Common myeloid progenitor, CD34-positive (primary cell): ENCODE measurements at regions not wholly inside any gene's neighbourhood (a gene's known extent, or its start where the extent isn't known, plus 50 kb on each side); places are given as distances from the start of the nearest gene placed in this dataset.

Experiments used
- CTCF ChIA-PET: fragments of 350-600 bp; sonication (Branson Sonifier 250); formaldehyde crosslinking; loops from one replicate; lab custom pipeline; 2021; ENCODE audit warnings: antibody characterized with exemption; lab: Charles Lee
- POLR2A ChIA-PET: fragments of 350-600 bp; sonication (Branson Sonifier 250); formaldehyde crosslinking; loops from one replicate; lab custom pipeline; 2021; ENCODE audit warnings: antibody characterized with exemption; lab: Charles Lee
- DNase-seq, 3 donors: peaks; one replicate each; pipeline versions ENCODE4 v3.0.0 to v3.0.0-alpha.2; 2013
- H3K27ac ChIP-seq, 2 experiments: 1 replicate in 1 of 2; 2 replicates in 1 of 2; pipeline ENCODE4 v1.7.0; 2013; ENCODE audit warnings: inconsistent platforms in 2 of 2, low read length in 2 of 2, mild to moderate bottlenecking in 2 of 2, low read depth in 1 of 2, moderate library complexity in 1 of 2; ENCODE audit not compliant: severe bottlenecking in 2 of 2, insufficient read depth in 1 of 2, poor library complexity in 1 of 2
- H3K27me3 ChIP-seq, 5 experiments: replicated peaks in 2 of 5; 1 replicate in 3 of 5; 2 replicates in 2 of 5; pipeline versions ENCODE4 v1.6.1 to v1.7.0; 2013; ENCODE audit warnings: low read length in 4 of 5, mild to moderate bottlenecking in 2 of 5, moderate library complexity in 2 of 5, inconsistent platforms in 1 of 5; ENCODE audit not compliant: insufficient read depth in 5 of 5, control insufficient read depth in 4 of 5
- H3K36me3 ChIP-seq, 4 experiments: 1 replicate in 2 of 4; 2 replicates in 2 of 4; pipeline versions ENCODE4 v1.6.1 to v1.7.0; 2013; ENCODE audit warnings: low read length in 3 of 4, control low read depth in 1 of 4, mild to moderate bottlenecking in 1 of 4; ENCODE audit not compliant: control insufficient read depth in 4 of 4, insufficient read depth in 4 of 4
- H3K4me1 ChIP-seq, 4 experiments: 1 replicate in 3 of 4; 2 replicates in 1 of 4; pipeline versions ENCODE4 v1.6.1 to v1.7.1; 2013; ENCODE audit warnings: low read length in 3 of 4, mild to moderate bottlenecking in 3 of 4, control low read depth in 1 of 4, inconsistent platforms in 1 of 4, moderate library complexity in 1 of 4; ENCODE audit not compliant: control insufficient read depth in 4 of 4, insufficient read depth in 4 of 4; ENCODE audit errors: control extremely low read depth in 1 of 4
- H3K4me3 ChIP-seq, 7 experiments: 1 replicate in 4 of 7; 2 replicates in 3 of 7; pipeline versions ENCODE4 v1.5.1 to v1.7.0; 2013; ENCODE audit warnings: mild to moderate bottlenecking in 7 of 7, low read length in 6 of 7, moderate library complexity in 6 of 7, inconsistent platforms in 2 of 7, low read depth in 2 of 7, control low read depth in 1 of 7; ENCODE audit not compliant: insufficient read depth in 4 of 7, control insufficient read depth in 1 of 7; ENCODE audit errors: extremely low read depth in 1 of 7
- H3K9me3 ChIP-seq, 5 experiments: 1 replicate in 4 of 5; 2 replicates in 1 of 5; pipeline versions ENCODE4 v1.6.1 to v1.7.1; 2013; ENCODE audit warnings: low read length in 4 of 5, mild to moderate bottlenecking in 2 of 5, inconsistent platforms in 1 of 5, low read depth in 1 of 5, moderate library complexity in 1 of 5; ENCODE audit not compliant: control insufficient read depth in 4 of 5, insufficient read depth in 2 of 5; ENCODE audit errors: control extremely low read depth in 1 of 5
- WGBS: methylation state at CpG from one replicate; pipeline ENCODE4 v1.1.5; 2013; ENCODE audit not compliant: insufficient coverage; 5-methylcytosine and 5-hydroxymethylcytosine counted together

DNA sequence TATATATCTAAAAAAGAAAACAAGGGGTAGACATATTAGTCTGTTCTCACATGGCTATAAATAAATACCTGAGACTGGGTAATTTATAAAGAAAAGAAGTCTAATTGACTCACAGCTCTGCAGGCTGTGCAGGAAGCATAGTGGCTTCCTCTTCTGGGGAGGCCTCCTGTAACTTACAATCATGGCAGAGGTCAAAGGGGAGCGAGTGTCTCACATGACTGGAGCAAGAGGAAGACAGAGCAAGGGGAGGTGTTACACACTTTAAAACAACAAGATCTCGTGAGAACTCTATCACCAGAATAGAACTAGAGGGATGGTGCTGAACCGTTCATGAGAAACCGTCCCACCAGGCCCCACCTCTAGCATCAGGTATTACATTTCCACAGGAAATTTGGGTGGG lies 616.8 kb downstream of the TLE4 start:
- no peaks in the 10 kb centered on the region for H3K36me3 ChIP-seq
- no peak overlapping the region for H3K27ac ChIP-seq
- peaks cover 0 to 3% (median 0%) of the 10 kb centered on the region in 4 experiments for H3K4me1 ChIP-seq
- H3K9me3 ChIP-seq, result no peaks in the 10 kb centered on the region
- ChIA-PET CTCF (no interaction called here), POLR2A (no interaction called here)
- H3K4me3 ChIP-seq, result no peak overlapping the region
- no peaks in the 10 kb centered on the region for H3K27me3 ChIP-seq
- DNase-seq, result no peak
- 93% methylated on average over 4 of the region's 4 CpGs for WGBS

DNA sequence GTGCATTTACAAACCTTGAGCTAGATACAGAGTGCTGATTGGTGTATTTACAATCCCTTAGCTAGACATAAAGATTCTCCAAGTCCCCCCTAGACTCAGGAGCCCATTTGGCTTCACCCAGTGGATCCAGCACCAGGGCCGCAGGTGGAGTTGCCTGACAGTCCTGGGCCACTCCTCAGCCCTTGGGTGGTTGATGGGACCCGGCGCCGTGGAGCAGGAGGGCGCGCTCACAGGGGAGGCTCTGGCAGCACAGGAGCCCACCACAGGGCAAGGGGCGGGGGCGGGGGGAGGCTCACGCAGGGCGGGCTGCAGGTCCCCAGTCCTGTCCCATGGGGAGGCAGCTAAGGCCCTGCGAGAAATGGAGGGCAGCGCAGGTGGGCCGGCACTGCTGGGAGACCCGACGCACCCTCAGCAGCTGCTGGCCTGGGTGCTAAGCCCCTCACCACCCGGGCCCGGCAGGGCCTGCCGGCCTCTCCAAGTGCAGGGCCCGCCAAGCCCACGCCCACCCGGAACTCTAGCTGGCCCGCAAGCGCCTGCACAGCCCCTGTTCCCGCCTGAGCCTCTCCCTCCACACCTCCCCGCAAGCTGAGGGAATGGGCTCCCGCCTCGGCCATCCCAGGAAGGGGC lies 613.5 kb downstream of the TLE4 start:
- ChIA-PET CTCF (interaction anchor here (1.5 kb wide), 1 partner anchor 9 kb away, joined by 3 read pairs; no protein-coding TSS in a partner anchor), POLR2A (no interaction called here)
- H3K27ac ChIP-seq, result no peak overlapping the region
- H3K36me3 ChIP-seq, result no peaks in the 10 kb centered on the region
- H3K9me3 ChIP-seq, result peaks cover 0 to 8% (median 2%) of the 10 kb centered on the region in 5 experiments
- DNase-seq, result no peak
- WGBS, result 88% methylated on average over 12 of the region's 27 CpGs
- no peak overlapping the region for H3K4me3 ChIP-seq
- H3K27me3 ChIP-seq, result no peaks in the 10 kb centered on the region
- peaks cover 0 to 3% (median 0%) of the 10 kb centered on the region in 4 experiments for H3K4me1 ChIP-seq

DNA sequence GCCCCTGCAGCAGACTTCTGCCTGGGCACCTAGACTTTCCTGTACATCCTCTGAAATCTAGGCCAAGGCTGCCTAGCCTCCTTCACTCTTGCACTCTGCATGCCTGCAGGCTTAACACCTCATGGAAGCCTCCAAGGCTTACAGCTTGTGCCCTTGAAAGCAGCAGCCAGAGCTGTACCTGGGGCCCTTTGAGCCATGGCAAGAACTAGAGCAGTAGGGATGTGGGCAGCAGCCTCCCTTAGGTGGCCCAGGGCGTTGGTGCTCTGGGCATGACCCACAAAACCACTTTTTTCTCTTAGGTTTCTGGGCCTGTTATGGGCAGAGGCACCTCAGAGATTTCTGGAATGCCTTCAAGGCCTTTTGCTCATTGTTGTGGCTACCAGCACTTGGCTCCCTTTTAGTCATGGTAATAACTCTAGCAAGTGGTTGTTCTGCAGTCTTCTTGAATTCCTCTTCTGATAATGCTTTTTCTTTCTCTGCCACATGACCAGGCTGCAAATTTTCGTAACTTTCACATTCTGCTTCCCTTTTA lies 606.2 kb downstream of the TLE4 start:
- 81% methylated on average over 1 of the region's 2 CpGs for WGBS

DNA sequence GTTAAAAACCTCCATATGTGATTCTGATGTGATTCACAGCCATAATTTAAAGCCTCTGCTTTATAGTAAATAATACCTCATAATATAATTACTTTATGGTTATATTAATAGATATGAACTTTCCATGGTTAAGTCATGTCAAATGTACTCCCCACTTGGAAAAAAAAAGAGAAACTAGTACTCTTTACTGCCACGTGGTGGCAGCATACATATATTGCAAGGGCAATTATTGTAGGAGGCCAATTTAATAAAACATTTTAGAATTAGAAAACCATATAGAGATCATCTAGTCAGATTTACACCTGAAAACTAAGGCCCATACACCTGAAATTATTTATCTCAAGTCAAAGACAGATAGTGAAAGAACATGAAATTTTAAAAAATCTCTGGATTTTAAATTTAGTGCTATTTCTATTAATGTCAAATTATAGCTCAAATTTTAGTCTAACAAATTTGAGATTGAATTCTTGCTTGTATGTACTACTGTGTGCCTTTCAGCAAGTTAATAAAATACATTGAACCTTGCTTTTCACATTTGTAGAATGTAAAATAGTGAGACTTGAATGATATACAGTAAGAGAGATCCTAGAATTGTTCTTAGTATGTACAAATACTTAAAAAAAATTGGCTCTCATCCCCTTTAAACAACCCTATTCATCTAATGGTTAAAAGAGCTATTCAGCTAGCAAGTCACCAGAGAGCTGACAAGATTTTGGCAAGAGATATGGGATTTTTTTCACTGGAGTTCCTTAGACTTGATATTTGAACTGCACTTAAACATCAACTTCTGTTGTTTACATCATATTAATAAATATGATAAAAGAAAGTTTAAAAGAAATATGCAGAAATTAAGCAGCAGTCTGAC lies 603.8 kb downstream of the TLE4 start:
- no CpG with 5 or more reads among the region's 1 CpG for WGBS
- Histone ChIP-seq H3K4me3 (no peak overlapping the region), H3K27me3 (no peaks in the 10 kb centered on the region), H3K27ac (no peak overlapping the region), H3K36me3 (no peaks in the 10 kb centered on the region), H3K4me1 (no peaks in the 10 kb centered on the region), H3K9me3 (peaks cover 0 to 6% (median 0%) of the 10 kb centered on the region in 5 experiments)
- CTCF ChIA-PET, result interaction anchor here (1.0 to 1.5 kb wide), 5 partner anchors 8 to 698 kb away, joined by 3 to 5 read pairs (median 3); no protein-coding TSS in a partner anchor
- peak; percentile 16 to 52 (median 41) for DNase-seq
- POLR2A ChIA-PET, result no interaction called here

More for the DNA sequence above, 606.2 kb downstream of the TLE4 start:
- H3K4me3 ChIP-seq, result no peak overlapping the region
- no peak for DNase-seq
- no peaks in the 10 kb centered on the region for H3K4me1 ChIP-seq
- H3K27ac ChIP-seq, result no peak overlapping the region
- ChIA-PET POLR2A (no interaction called here), CTCF (no interaction called here)
- H3K36me3 ChIP-seq, result no peaks in the 10 kb centered on the region
- peaks cover 0 to 8% (median 4%) of the 10 kb centered on the region in 5 experiments for H3K9me3 ChIP-seq
- H3K27me3 ChIP-seq, result no peaks in the 10 kb centered on the region

DNA sequence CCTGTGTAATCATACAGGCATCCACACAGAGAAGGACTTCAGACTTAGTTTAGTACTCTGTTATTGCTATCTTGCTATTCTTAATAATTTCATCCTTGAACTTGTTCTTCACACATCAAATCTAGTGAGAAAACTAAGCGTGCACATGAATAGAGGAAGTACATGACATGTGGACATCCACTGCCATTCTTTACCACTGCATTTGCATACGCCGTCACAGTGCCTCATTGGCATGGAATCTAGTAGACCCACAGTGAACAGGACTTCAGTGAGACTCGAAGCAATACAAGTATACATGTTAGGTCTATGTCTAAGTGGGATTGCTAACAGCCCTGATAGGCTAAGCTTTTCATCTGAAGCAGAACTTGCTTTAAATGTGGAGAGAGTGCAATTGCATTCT lies 592.1 kb downstream of the TLE4 start:
- ChIA-PET POLR2A (no interaction called here), CTCF (no interaction called here)
- Histone ChIP-seq H3K27me3 (no peaks in the 10 kb centered on the region), H3K4me3 (no peak overlapping the region), H3K4me1 (no peaks in the 10 kb centered on the region), H3K9me3 (peaks cover 0 to 1% (median 0%) of the 10 kb centered on the region in 5 experiments), H3K27ac (no peak overlapping the region), H3K36me3 (no peaks in the 10 kb centered on the region)
- WGBS, result 86% methylated on average over 1 of the region's 4 CpGs
- DNase-seq, result peak in 2 of 3 donors; percentile 2 to 3

DNA sequence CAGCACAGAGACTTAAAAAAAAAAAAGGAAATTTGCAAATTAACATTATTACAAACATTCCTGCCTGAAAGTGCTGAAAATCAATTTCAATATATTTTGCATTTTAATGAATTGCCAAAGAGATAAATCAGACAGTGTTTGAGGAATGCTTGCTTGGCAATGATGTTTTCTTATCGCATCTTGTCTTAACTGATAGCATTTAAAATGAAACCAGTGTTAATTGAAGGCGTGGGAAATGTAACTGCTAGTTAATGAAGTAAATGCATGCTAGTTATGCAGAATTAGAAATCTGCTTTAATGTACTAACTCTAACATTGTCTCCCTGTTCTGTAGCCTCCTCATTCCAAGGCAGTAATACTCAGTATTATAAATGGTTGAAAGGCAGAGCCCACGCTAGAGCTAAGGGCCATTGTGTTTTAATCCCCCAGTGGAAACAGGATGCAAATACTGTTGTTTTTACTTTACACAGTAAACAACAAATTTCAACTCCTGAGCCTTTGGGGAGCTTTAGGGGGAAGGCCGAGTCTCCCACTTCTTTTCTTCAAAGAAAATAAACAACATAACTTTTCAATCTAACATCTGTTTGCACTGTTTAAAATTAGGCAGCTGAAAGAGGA lies 586.9 kb downstream of the TLE4 start:
- CTCF ChIA-PET, result interaction anchor here (0.9 to 1.0 kb wide), 2 partner anchors 13 to 84 kb away, joined by 3 read pairs; no protein-coding TSS in a partner anchor
- Histone ChIP-seq H3K4me1 (no peaks in the 10 kb centered on the region), H3K27me3 (no peaks in the 10 kb centered on the region), H3K9me3 (peaks cover 0 to under 1% (median 0%) of the 10 kb centered on the region in 5 experiments), H3K36me3 (no peaks in the 10 kb centered on the region), H3K27ac (no peak overlapping the region), H3K4me3 (no peak overlapping the region)
- WGBS, result 100% methylated on average over 1 of the region's 4 CpGs
- POLR2A ChIA-PET, result no interaction called here
- DNase-seq, result no peak
